ENCODE measurements at regions not wholly inside any gene's neighbourhood (a gene's known extent, or its start where the extent isn't known, plus 50 kb on each side); places are given as distances from the start of the nearest gene placed in this dataset.

DNA sequence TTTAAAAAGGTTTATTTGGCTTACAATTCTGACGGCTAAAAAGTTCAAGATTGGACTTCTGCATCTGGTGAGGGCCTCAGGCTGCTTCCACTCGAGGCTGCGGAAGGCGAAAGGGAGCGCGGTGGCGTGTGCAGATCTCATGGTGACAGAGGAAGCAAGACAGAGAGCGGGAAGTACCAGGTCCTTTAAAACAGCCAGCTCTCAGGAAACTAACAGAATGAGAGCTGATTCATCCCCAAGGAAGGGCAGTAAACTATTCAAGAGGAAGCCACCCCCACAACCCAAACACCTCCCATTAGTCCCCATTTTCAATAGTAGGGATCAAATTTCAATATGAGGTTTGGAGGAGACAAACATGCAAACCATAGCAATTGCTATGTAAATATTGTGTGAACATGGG is 2144.2 kb upstream of the AGA start:
- TF ChIP-seq, protein P1, sequence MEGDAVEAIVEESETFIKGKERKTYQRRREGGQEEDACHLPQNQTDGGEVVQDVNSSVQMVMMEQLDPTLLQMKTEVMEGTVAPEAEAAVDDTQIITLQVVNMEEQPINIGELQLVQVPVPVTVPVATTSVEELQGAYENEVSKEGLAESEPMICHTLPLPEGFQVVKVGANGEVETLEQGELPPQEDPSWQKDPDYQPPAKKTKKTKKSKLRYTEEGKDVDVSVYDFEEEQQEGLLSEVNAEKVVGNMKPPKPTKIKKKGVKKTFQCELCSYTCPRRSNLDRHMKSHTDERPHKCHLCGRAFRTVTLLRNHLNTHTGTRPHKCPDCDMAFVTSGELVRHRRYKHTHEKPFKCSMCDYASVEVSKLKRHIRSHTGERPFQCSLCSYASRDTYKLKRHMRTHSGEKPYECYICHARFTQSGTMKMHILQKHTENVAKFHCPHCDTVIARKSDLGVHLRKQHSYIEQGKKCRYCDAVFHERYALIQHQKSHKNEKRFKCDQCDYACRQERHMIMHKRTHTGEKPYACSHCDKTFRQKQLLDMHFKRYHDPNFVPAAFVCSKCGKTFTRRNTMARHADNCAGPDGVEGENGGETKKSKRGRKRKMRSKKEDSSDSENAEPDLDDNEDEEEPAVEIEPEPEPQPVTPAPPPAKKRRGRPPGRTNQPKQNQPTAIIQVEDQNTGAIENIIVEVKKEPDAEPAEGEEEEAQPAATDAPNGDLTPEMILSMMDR (IDR thresholded peaks at IDR 0.05; ENCODE audit: borderline replicate concordance, extremely low read depth, low read length, poor library complexity, severe bottlenecking): no peak
- TF ChIP-seq EZH2 (IDR thresholded peaks at IDR 0.05; ENCODE audit: borderline replicate concordance, low read depth, low read length, severe bottlenecking): no peak
